ENCODE measurements at regions not wholly inside any gene's neighbourhood (a gene's known extent, or its start where the extent isn't known, plus 50 kb on each side); places are given as distances from the start of the nearest gene placed in this dataset.

GRCh38 chr15:61687124-61687523 is 373.1 kb downstream of the VPS13C start:
- Histone ChIP-seq H3K4me3 (ENCODE audit: insufficient read depth, low read depth, low read length) (no peak overlapping the region), H3K4me1 (ENCODE audit: control insufficient read depth, insufficient read depth, low read length) (no peaks in the 10 kb centered on the region), H2AK9ac (replicated peaks; ENCODE audit: low read depth, low read length, poor library complexity) (no peak overlapping the region), H4K20me1 (ENCODE audit: insufficient read depth, low read length) (no peaks in the 10 kb centered on the region), H3K4me2 (ENCODE audit: low read depth, low read length) (no peak overlapping the region), H4K91ac (ENCODE audit: insufficient read depth, low read depth, low read length) (no peak overlapping the region), H3K9me1 (ENCODE audit: insufficient read depth, low read length) (no peaks in the 10 kb centered on the region), H2BK15ac (ENCODE audit: low read depth, low read length) (no peak overlapping the region), H3K9me3 (ENCODE audit: control insufficient read depth, insufficient read depth, low read length) (no peaks in the 10 kb centered on the region), H2BK20ac (ENCODE audit: low read depth, low read length) (no peak overlapping the region), H2AK5ac (ENCODE audit: low read depth, low read length) (no peak overlapping the region), H3K27ac (ENCODE audit: insufficient read depth, low read length) (no peak overlapping the region), H2AFZ (replicated peaks; ENCODE audit: low read length, poor library complexity) (no peak overlapping the region), H2BK120ac (ENCODE audit: low read depth, low read length) (no peak overlapping the region), H2BK5ac (ENCODE audit: low read depth, low read length, poor library complexity, severe bottlenecking) (no peak overlapping the region), H4K8ac (ENCODE audit: low read depth in 2 of 2, low read length in 2 of 2) (no peak overlapping the region), H3K14ac (replicated peaks; ENCODE audit: low read depth, low read length) (no peak overlapping the region), H4K5ac (ENCODE audit: low read depth, low read length) (no peak overlapping the region), H3K9ac (ENCODE audit: low read depth, low read length) (no peak overlapping the region), H3K56ac (ENCODE audit: extremely low read depth, insufficient read depth, low read length) (no peak overlapping the region), H3K27me3 (ENCODE audit: control insufficient read depth, insufficient read depth, low read length) (no peaks in the 10 kb centered on the region), H3K23ac (ENCODE audit: low read depth, low read length) (no peak overlapping the region), H3K79me1 (ENCODE audit: low read depth in 1 of 2, low read length in 2 of 2) (no peaks in the 10 kb centered on the region), H3K18ac (ENCODE audit: low read depth, low read length) (no peak overlapping the region), H3K36me3 (ENCODE audit: control insufficient read depth, insufficient read depth, low read length) (no peaks in the 10 kb centered on the region), H3K4ac (ENCODE audit: low read depth, low read length) (no peak overlapping the region)
- DNase-seq (no peak), ATAC-seq (ENCODE audit: low read depth) (no peak)
- ChIA-PET CTCF (no interaction called here), POLR2A (ENCODE audit: unreplicated experiment) (no interaction called here)
- no TSS peak for BruUV-seq (replicated peaks)
- in situ Hi-C loops (cut with MboI; ENCODE audit: low sequenced_read_pairs) (no loop called here), dilution Hi-C loops (cut with HindIII; ENCODE audit: low sequenced_read_pairs, unreplicated experiment) (no loop called here), intact Hi-C loops (cut with micrococcal nuclease) (no loop called here)
- 45% methylated on average over 4 of the region's 6 CpGs; no CpG with 5 or more reads in 1 of the 2 experiments for WGBS, 2 experiments (ENCODE audit: extremely low coverage in 2 of 2, insufficient read length in 1 of 2)
- TF ChIP-seq RAD21 (IDR thresholded peaks at IDR 0.05; ENCODE audit: low read length) (no peak), MAFK (IDR thresholded peaks at IDR 0.05; ENCODE audit: low read depth, low read length) (no peak), NFE2L2 (IDR thresholded peaks at IDR 0.05; ENCODE audit: low read depth, low read length) (no peak), BHLHE40 (IDR thresholded peaks at IDR 0.05; ENCODE audit: low read depth, low read length) (no peak), SMC3 (IDR thresholded peaks at IDR 0.05; ENCODE audit: low read depth, low read length) (no peak), MXI1 (IDR thresholded peaks at IDR 0.05; ENCODE audit: borderline replicate concordance, low read depth, low read length) (no peak), ELK1 (IDR thresholded peaks at IDR 0.05; ENCODE audit: borderline replicate concordance, low read depth, low read length) (no peak), CHD1 (IDR thresholded peaks at IDR 0.05; ENCODE audit: low read depth, low read length) (no peak), RCOR1 (IDR thresholded peaks at IDR 0.05; ENCODE audit: insufficient replicate concordance, low read length) (no peak), MAZ (IDR thresholded peaks at IDR 0.05; ENCODE audit: borderline replicate concordance, low read depth, low read length) (no peak), CEBPB (IDR thresholded peaks at IDR 0.05; ENCODE audit: low read depth, low read length) (no peak), FOS (IDR thresholded peaks at IDR 0.05; ENCODE audit: low read depth, low read length) (no peak), USF2 (IDR thresholded peaks at IDR 0.05; ENCODE audit: low read depth, low read length) (no peak), RFX5 (IDR thresholded peaks at IDR 0.05; ENCODE audit: low read depth, low read length) (no peak)
